ENCODE measurements at regions not wholly inside any gene's neighbourhood (a gene's known extent, or its start where the extent isn't known, plus 50 kb on each side); places are given as distances from the start of the nearest gene placed in this dataset.

- DNase-seq (ENCODE audit: low spot score) = no peak
Observed at GRCh38 chr2:155308367-155309009, 610.0 kb downstream of the KCNJ3 start.

- DNase-seq (ENCODE audit: low spot score) = no peak
Observed at GRCh38 chr2:155301221-155301620, 602.7 kb downstream of the KCNJ3 start.

GRCh38 chr2:155298001-155298400 is 599.5 kb downstream of the KCNJ3 start:
- DNase-seq (ENCODE audit: low spot score) = no peak

GRCh38 chr2:155294358-155294757 is 595.9 kb downstream of the KCNJ3 start:
- DNase-seq (ENCODE audit: low spot score) = no peak

GRCh38 chr2:155281907-155282306 is 583.4 kb downstream of the KCNJ3 start:
- DNase-seq (ENCODE audit: low spot score) = no peak

- no peak for DNase-seq (ENCODE audit: low spot score)
Observed at GRCh38 chr2:155273323-155273722, 574.8 kb downstream of the KCNJ3 start.

GRCh38 chr2:155266583-155266982 is 568.1 kb downstream of the KCNJ3 start:
- no peak for DNase-seq (ENCODE audit: low spot score)

- no peak for DNase-seq (ENCODE audit: low spot score)
Observed at GRCh38 chr2:155266109-155266508, 567.6 kb downstream of the KCNJ3 start.

- no peak for DNase-seq (ENCODE audit: low spot score)
Observed at GRCh38 chr2:155256803-155257202, 558.3 kb downstream of the KCNJ3 start.

GRCh38 chr2:155250800-155251199 is 552.3 kb downstream of the KCNJ3 start:
- no peak for DNase-seq (ENCODE audit: low spot score)

GRCh38 chr2:155240176-155240575 is 541.7 kb downstream of the KCNJ3 start:
- DNase-seq (ENCODE audit: low spot score) = no peak

GRCh38 chr2:155235710-155236109 is 537.2 kb downstream of the KCNJ3 start:
- DNase-seq (ENCODE audit: low spot score) = no peak

GRCh38 chr2:155223781-155224406 is 525.4 kb downstream of the KCNJ3 start:
- no peak for DNase-seq (ENCODE audit: low spot score)

- no peak for DNase-seq (ENCODE audit: low spot score)
Observed at GRCh38 chr2:155218945-155219344, 520.5 kb downstream of the KCNJ3 start.

GRCh38 chr2:155218292-155218924 is 519.9 kb downstream of the KCNJ3 start:
- DNase-seq (ENCODE audit: low spot score) = no peak

GRCh38 chr2:155215037-155215707 is 516.7 kb downstream of the KCNJ3 start:
- no peak for DNase-seq (ENCODE audit: low spot score)

- no peak for DNase-seq (ENCODE audit: low spot score)
Observed at GRCh38 chr2:155209696-155210450, 511.4 kb downstream of the KCNJ3 start.

- DNase-seq (ENCODE audit: low spot score) = no peak
Observed at GRCh38 chr2:155203178-155203577, 504.7 kb downstream of the KCNJ3 start.

- no peak for DNase-seq (ENCODE audit: low spot score)
Observed at GRCh38 chr2:155200753-155201152, 502.3 kb downstream of the KCNJ3 start.

GRCh38 chr2:155190342-155190741 is 491.8 kb downstream of the KCNJ3 start:
- DNase-seq (ENCODE audit: low spot score) = no peak

- no peak for DNase-seq (ENCODE audit: low spot score)
Observed at GRCh38 chr2:155178921-155179320, 480.4 kb downstream of the KCNJ3 start.

GRCh38 chr2:155176345-155176744 is 477.9 kb downstream of the KCNJ3 start:
- DNase-seq (ENCODE audit: low spot score) = no peak
